IPS DF 6.9 (cell line): ENCODE measurements at regions not wholly inside any gene's neighbourhood (a gene's known extent, or its start where the extent isn't known, plus 50 kb on each side); places are given as distances from the start of the nearest gene placed in this dataset.

Experiments used
- DNase-seq: peaks from one replicate; pipeline ENCODE4 v3.0.0-alpha.2; 2013; ENCODE audit warnings: low read depth, low spot score
- H3K27ac ChIP-seq: one replicate; pipeline ENCODE4 v1.5.1; 2013; ENCODE audit warnings: low read length, control low read depth
- H3K27me3 ChIP-seq: 2 replicates; pipeline ENCODE4 v1.6.1; 2013; ENCODE audit warnings: mild to moderate bottlenecking, low read length; ENCODE audit not compliant: control insufficient read depth, insufficient read depth
- H3K36me3 ChIP-seq: 2 replicates; pipeline ENCODE4 v1.6.1; 2013; ENCODE audit warnings: low read length; ENCODE audit not compliant: control insufficient read depth, insufficient read depth
- H3K4me1 ChIP-seq: 2 replicates; pipeline ENCODE4 v1.6.1; 2013; ENCODE audit warnings: low read length; ENCODE audit not compliant: control insufficient read depth, insufficient read depth
- H3K4me3 ChIP-seq: 2 replicates; pipeline ENCODE4 v1.5.1; 2013; ENCODE audit warnings: mild to moderate bottlenecking, low read length
- H3K9me3 ChIP-seq: 2 replicates; pipeline ENCODE4 v1.6.1; 2013; ENCODE audit warnings: low read length, inconsistent platforms; ENCODE audit not compliant: control insufficient read depth, insufficient read depth
- WGBS: extraction: QIAGEN DNeasy Blood & Tissue Kit; methylation state at CpG from one replicate; pipeline ENCODE4 v1.1.7; 2013; ENCODE audit warnings: mixed read lengths, missing lambda C conversion rate; ENCODE audit not compliant: insufficient read length, insufficient coverage; 5-methylcytosine and 5-hydroxymethylcytosine counted together

GRCh38 chr18:68533641-68534040, 181.3 kb downstream of the TMX3 start:
- Histone ChIP-seq H3K4me1 (no peaks in the 10 kb centered on the region), H3K36me3 (no peaks in the 10 kb centered on the region), H3K4me3 (no peak overlapping the region), H3K9me3 (no peaks in the 10 kb centered on the region), H3K27ac (no peak overlapping the region), H3K27me3 (no peaks in the 10 kb centered on the region)
- no peak for DNase-seq
- no CpG with 5 or more reads among the region's 2 CpGs for WGBS

- Histone ChIP-seq H3K27me3 (no peaks in the 10 kb centered on the region), H3K9me3 (no peaks in the 10 kb centered on the region), H3K4me1 (no peaks in the 10 kb centered on the region), H3K36me3 (no peaks in the 10 kb centered on the region), H3K4me3 (no peak overlapping the region), H3K27ac (no peak overlapping the region)
- no peak for DNase-seq
- no CpG with 5 or more reads among the region's 3 CpGs for WGBS
Measured at GRCh38 chr18:68532328-68532885, 182.5 kb downstream of the TMX3 start.

- no peaks in the 10 kb centered on the region for H3K27me3 ChIP-seq
- no peak for DNase-seq
- H3K4me1 ChIP-seq: peaks cover 2% of the 10 kb centered on the region; the same call in 1 of the 2 replicates
- no peak overlapping the region for H3K27ac ChIP-seq
- H3K4me3 ChIP-seq: no peak overlapping the region
- no peaks in the 10 kb centered on the region for H3K9me3 ChIP-seq
- no CpG with 5 or more reads among the region's 2 CpGs for WGBS
- H3K36me3 ChIP-seq: no peaks in the 10 kb centered on the region
Measured at GRCh38 chr18:68525091-68525490, 189.8 kb downstream of the TMX3 start.

GRCh38 chr18:68520406-68521075, 194.4 kb downstream of the TMX3 start:
- no peak overlapping the region for H3K4me3 ChIP-seq
- H3K36me3 ChIP-seq: no peaks in the 10 kb centered on the region
- peaks cover 2% of the 10 kb centered on the region; the same call in 1 of the 2 replicates for H3K4me1 ChIP-seq
- H3K27me3 ChIP-seq: no peaks in the 10 kb centered on the region
- H3K9me3 ChIP-seq: no peaks in the 10 kb centered on the region
- no peak for DNase-seq
- WGBS: no CpG with 5 or more reads among the region's 6 CpGs
- no peak overlapping the region for H3K27ac ChIP-seq

- Histone ChIP-seq H3K27me3 (no peaks in the 10 kb centered on the region), H3K9me3 (no peaks in the 10 kb centered on the region), H3K4me3 (no peak overlapping the region), H3K4me1 (peaks cover 2% of the 10 kb centered on the region; the same call in 1 of the 2 replicates), H3K36me3 (no peaks in the 10 kb centered on the region), H3K27ac (no peak overlapping the region)
- no CpG with 5 or more reads among the region's 3 CpGs for WGBS
- no peak for DNase-seq
Measured at GRCh38 chr18:68519336-68519735, 195.6 kb downstream of the TMX3 start.

GRCh38 chr18:68509902-68510301, 205.0 kb downstream of the TMX3 start:
- Histone ChIP-seq H3K4me1 (peaks cover 1% of the 10 kb centered on the region; the same call in 1 of the 2 replicates), H3K27ac (no peak overlapping the region), H3K4me3 (no peak overlapping the region), H3K27me3 (no peaks in the 10 kb centered on the region), H3K36me3 (no peaks in the 10 kb centered on the region), H3K9me3 (no peaks in the 10 kb centered on the region)
- no peak for DNase-seq
- WGBS: no CpG with 5 or more reads among the region's 2 CpGs

- H3K4me3 ChIP-seq: no peak overlapping the region
- H3K9me3 ChIP-seq: no peaks in the 10 kb centered on the region
- no CpG with 5 or more reads among the region's 2 CpGs for WGBS
- H3K27me3 ChIP-seq: no peaks in the 10 kb centered on the region
- H3K27ac ChIP-seq: no peak overlapping the region
- H3K36me3 ChIP-seq: no peaks in the 10 kb centered on the region
- no peaks in the 10 kb centered on the region for H3K4me1 ChIP-seq
- DNase-seq: no peak
Measured at GRCh38 chr18:68507781-68508180, 207.1 kb downstream of the TMX3 start.

GRCh38 chr18:68505178-68505574, 209.7 kb downstream of the TMX3 start:
- Histone ChIP-seq H3K27me3 (no peaks in the 10 kb centered on the region), H3K9me3 (no peaks in the 10 kb centered on the region), H3K4me3 (no peak overlapping the region), H3K27ac (no peak overlapping the region), H3K4me1 (no peaks in the 10 kb centered on the region), H3K36me3 (no peaks in the 10 kb centered on the region)
- DNase-seq: no peak
- 100% methylated on average over 1 of the region's 3 CpGs for WGBS

GRCh38 chr18:68504441-68505177, 210.3 kb downstream of the TMX3 start:
- H3K27ac ChIP-seq: no peak overlapping the region
- H3K9me3 ChIP-seq: no peaks in the 10 kb centered on the region
- no peaks in the 10 kb centered on the region for H3K4me1 ChIP-seq
- H3K4me3 ChIP-seq: no peak overlapping the region
- H3K36me3 ChIP-seq: no peaks in the 10 kb centered on the region
- no peaks in the 10 kb centered on the region for H3K27me3 ChIP-seq
- WGBS: no CpG with 5 or more reads among the region's 2 CpGs
- no peak for DNase-seq

- Histone ChIP-seq H3K9me3 (no peaks in the 10 kb centered on the region), H3K27me3 (no peaks in the 10 kb centered on the region), H3K4me3 (no peak overlapping the region), H3K36me3 (no peaks in the 10 kb centered on the region), H3K4me1 (no peaks in the 10 kb centered on the region), H3K27ac (no peak overlapping the region)
- WGBS: no CpG with 5 or more reads among the region's 4 CpGs
- DNase-seq: no peak
Measured at GRCh38 chr18:68500556-68500955, 214.4 kb downstream of the TMX3 start.
